GM21786 (cell line): ENCODE measurements at regions not wholly inside any gene's neighbourhood (a gene's known extent, or its start where the extent isn't known, plus 50 kb on each side); places are given as distances from the start of the nearest gene placed in this dataset.
"Not testable (repeated sequence)": the region's sequence is repeated elsewhere in the genome, so short reads cannot be mapped to it uniquely, and the experiment has no call there.

Experiments used
- ATAC-seq: cut with Tn5 transposase; IDR thresholded peaks from one replicate; pipeline ENCODE4 v1.9.1; 2021; ENCODE audit not compliant: unreplicated experiment

GRCh38 chr13:66074018-66074615 lies 1156.0 kb downstream of the PCDH9 start:
- ATAC-seq, result no peak

- ATAC-seq, result not testable (repeated sequence)
These were observed 1158.0 kb downstream of the PCDH9 start for GRCh38 chr13:66072097-66072496.

- no peak for ATAC-seq
These were observed 1158.5 kb downstream of the PCDH9 start for GRCh38 chr13:66071608-66072007.

GRCh38 chr13:66071029-66071428 lies 1159.1 kb downstream of the PCDH9 start:
- no peak for ATAC-seq

GRCh38 chr13:66069570-66069969 lies 1160.6 kb downstream of the PCDH9 start:
- no peak for ATAC-seq

- no peak for ATAC-seq
These were observed 1161.5 kb downstream of the PCDH9 start for GRCh38 chr13:66068683-66069082.

- ATAC-seq, result no peak
These were observed 1181.2 kb downstream of the PCDH9 start for GRCh38 chr13:66048888-66049287.

GRCh38 chr13:66040506-66040905 lies 1189.6 kb downstream of the PCDH9 start:
- ATAC-seq, result no peak

- ATAC-seq, result no peak
These were observed 1193.0 kb downstream of the PCDH9 start for GRCh38 chr13:66037096-66037495.

GRCh38 chr13:66036636-66037035 lies 1193.5 kb downstream of the PCDH9 start:
- no peak for ATAC-seq

- ATAC-seq, result no peak
These were observed 1194.0 kb downstream of the PCDH9 start for GRCh38 chr13:66036024-66036614.

GRCh38 chr13:66033924-66034323 lies 1196.2 kb downstream of the PCDH9 start:
- ATAC-seq, result no peak

- no peak for ATAC-seq
These were observed 1208.3 kb downstream of the PCDH9 start for GRCh38 chr13:66021846-66022245.

GRCh38 chr13:66014771-66015170 lies 1215.4 kb downstream of the PCDH9 start:
- no peak for ATAC-seq

GRCh38 chr13:66009241-66009640 lies 1220.9 kb downstream of the PCDH9 start:
- no peak for ATAC-seq

- ATAC-seq, result no peak
These were observed 1226.6 kb downstream of the PCDH9 start for GRCh38 chr13:66003558-66003957.

GRCh38 chr13:66001140-66001539 lies 1229.0 kb downstream of the PCDH9 start:
- no peak for ATAC-seq

GRCh38 chr13:65999411-65999810 lies 1230.7 kb downstream of the PCDH9 start:
- ATAC-seq, result no peak

- ATAC-seq, result no peak
These were observed 1239.5 kb downstream of the PCDH9 start for GRCh38 chr13:65990684-65991083.

GRCh38 chr13:65985612-65986011 lies 1244.5 kb downstream of the PCDH9 start:
- no peak for ATAC-seq

GRCh38 chr13:65977525-65977924 lies 1252.6 kb downstream of the PCDH9 start:
- ATAC-seq, result no peak

- ATAC-seq, result no peak
These were observed 1258.6 kb downstream of the PCDH9 start for GRCh38 chr13:65971541-65971940.

- ATAC-seq, result no peak
These were observed 1263.1 kb downstream of the PCDH9 start for GRCh38 chr13:65966991-65967451.
